ENCODE measurements at regions not wholly inside any gene's neighbourhood (a gene's known extent, or its start where the extent isn't known, plus 50 kb on each side); places are given as distances from the start of the nearest gene placed in this dataset.
A peak's percentile ranks its signal among the peaks of the same experiment; 100 is the strongest.

- peak in 1 of 2 donors; percentile 37 for DNase-seq
These were observed 190.4 kb upstream of the BCL6 start for GRCh38 chr3:187935623-187936156.

DNA sequence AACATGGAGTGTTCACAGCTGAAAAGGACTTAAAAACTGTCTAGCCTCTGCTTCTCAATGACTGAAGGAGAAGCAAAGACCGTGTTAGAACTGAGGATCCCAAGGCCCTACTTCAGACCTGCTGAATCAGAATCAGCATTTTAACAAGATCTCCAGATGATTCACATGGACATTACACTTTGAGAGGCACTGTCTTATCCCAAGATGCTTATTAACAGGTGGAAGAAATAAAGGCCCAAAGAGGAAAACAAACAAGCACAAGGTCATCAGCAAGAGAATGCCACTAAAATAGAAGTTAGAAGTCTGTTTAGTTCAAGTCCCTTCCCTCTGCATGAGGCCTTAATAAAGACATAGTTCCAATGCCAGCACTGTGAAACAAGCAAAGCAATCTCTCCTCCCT, 191.4 kb upstream of the BCL6 start:
- no peak for DNase-seq

GRCh38 chr3:187939891-187940290, 194.6 kb upstream of the BCL6 start:
- no peak for DNase-seq

DNA sequence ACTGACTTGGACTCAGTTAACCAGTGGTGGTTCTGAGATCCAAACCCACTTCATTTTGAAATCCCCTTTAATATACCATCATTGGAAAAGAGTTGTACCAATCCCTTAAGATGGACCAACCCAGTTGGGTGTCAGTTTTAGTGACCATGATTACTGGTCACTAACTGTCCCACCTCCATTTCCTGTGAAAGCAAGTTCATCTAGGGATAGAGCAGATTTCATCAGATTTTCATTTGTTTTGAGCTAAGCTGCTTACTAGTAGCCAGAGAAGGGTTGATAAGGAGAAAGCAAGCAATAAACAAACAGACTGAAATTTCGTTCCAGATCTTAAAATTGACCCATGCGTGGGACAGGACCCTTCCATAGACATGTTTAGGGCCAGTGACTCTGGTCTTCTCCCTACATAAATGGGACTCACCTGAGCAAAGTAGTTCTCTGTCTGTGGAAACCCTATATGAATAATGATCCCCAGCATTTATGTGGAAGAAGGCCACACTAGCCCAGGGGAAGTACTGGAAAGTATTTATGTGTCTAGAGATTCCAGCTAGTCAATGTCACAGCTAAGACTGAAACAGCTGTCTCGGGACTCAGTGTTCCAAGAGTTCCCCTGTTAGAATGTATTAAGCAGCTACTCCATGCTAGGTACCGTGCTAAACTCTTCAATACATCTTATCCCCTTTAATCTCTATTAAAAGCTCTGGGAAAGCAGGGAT, 196.0 kb upstream of the BCL6 start:
- DNase-seq: no peak

- no peak for DNase-seq
These were observed 196.6 kb upstream of the BCL6 start for GRCh38 chr3:187941848-187942194.

DNA sequence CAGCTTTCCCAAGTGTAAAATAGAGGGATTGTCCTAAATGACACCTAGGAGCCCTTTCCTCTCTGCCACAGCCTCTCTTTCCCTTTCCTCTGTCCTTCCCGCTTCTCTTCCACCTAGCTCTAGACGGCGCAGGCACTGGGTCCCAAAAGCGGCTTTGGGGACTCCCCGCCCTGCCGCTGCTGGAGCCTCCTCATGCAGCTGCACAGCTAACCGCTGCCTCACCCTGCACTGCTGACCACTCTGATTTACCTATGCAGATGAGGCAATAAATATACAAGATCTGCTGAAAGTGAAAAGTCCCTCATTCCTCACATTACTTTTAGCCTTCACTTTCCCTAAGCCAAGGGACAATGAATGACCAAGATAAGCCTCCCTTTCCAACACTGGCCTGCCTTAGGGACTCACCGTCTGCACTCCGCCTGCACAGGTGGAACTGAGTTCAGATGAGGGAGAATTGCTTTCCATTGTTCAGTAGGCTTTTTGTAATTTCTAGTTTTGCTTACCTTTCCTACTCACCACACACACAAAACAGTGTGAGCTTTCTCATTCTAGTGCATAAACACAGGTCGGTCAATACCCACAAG, 197.5 kb upstream of the BCL6 start:
- DNase-seq: no peak

GRCh38 chr3:187943677-187944389, 198.6 kb upstream of the BCL6 start:
- DNase-seq: no peak

GRCh38 chr3:187944390-187945179, 199.3 kb upstream of the BCL6 start:
- no peak for DNase-seq

DNA sequence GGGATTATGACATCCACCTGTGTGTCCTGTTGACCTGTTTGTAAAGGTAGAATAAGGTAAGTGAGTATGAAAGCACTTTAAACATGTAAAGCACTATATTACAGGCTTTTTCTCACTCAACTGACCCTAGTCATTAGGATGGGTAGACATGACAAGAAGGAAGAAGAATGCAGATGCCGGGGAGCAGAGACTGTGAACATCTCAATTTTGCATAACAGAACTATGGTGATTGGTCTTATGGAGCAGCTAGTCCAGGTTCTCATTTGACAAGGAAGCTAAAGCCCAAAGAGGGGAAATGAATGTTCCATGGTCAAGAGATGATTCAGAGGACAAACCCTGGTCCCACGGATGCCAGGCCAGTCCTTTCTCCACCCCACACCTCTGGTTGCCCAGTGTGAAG, 200.1 kb upstream of the BCL6 start:
- DNase-seq: no peak

DNA sequence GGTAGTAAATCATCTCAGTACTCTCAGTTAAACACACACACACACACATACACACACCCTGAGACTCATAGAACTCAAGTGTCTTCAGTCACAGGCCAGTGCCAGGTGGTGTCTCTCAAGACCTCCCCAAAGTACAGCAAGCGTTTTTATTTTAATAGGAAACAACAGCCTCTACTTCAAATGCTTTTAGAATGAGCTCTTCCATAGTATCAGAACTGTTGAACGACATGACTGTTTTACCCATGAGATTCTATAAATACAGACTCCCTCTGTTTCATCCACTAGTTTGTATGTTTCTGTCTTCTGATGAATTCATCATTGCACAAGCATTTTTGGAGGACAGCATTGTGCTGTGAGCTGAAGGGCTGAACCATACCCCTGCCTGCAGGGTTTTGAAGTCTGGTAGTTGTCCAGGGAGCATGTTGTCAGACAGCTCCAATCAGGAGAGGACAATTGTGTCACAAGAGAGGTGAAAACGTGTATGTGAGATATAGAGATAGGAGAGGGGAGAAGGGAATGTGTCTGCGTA, 201.0 kb upstream of the BCL6 start:
- no peak for DNase-seq

- no peak for DNase-seq
These were observed 201.7 kb upstream of the BCL6 start for GRCh38 chr3:187946981-187947380.

- DNase-seq: no peak
These were observed 202.8 kb upstream of the BCL6 start for GRCh38 chr3:187947927-187948682.

DNA sequence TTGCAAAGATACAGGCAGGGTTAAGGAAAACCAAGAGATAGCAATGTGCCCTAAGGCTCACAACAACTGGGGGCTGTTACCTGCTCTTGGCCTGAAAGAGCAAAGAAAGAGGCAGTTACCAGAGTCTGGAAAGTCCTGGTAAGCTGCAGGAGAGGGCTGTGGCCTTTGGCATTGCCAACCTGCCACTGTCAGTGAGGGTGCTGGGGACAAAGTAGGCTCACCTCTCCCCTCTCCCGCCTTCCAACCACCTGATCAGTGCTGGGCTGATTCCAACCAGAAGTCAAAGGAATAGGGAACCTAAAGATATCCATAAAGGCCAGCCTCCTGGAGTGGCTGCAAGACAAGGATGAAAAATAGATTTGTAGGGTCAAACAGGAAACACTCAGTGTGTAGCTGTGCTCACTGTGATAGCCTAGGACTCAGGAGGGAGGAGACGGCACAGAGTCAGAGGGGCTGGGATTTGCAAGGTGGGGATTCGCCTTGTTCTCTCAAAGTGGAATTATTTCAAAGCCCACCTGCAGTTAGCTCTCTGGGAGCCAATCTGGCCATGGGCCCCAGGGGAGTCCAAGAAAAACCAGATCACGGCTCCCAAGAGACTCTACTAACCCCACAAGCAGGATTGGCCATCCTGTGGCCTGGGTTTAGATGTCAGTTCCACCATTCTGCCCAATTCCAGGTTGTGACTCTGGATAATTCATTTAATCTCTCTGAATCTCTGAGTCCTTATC, 204.0 kb upstream of the BCL6 start:
- no peak for DNase-seq

DNA sequence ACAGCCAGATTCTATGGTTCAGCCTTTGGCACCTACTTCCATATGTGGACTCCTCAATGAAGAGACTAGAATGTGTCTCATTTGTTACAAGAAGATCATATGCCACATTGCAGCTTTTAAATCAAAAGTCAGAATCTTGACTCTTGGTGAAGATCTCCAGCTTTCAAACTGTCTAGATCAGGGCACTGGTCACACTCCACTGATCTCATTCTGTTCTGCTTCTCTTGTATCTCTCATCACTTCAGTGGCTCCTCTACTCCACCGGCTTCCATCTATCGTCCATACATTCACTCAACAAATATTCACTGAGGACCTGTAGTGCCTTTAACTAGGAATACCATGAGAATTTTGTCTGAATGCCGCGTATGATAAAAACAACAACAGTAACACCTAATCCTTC, 203.3 kb upstream of the LPP start:
- no peak for DNase-seq

- DNase-seq: no peak
These were observed 202.3 kb upstream of the LPP start for GRCh38 chr3:187951452-187952190.

GRCh38 chr3:187952849-187953248, 201.1 kb upstream of the LPP start:
- DNase-seq: no peak

DNA sequence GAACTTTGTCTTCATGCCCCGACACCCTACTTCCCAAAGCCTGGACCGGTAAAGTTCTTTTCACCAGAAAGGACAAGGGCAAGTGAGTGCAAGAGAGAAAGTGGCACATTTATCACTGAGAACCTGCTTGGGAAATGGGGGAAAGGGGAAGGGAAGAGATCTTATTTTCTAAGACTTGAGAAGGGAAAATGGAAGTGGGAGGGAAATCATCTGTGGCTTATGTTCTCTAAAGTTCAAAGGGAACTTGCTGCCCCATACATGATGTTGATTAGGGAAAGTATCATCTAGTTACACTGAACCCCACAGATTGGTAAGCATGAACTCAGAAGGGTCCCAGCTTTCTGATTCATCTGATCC, 199.5 kb upstream of the LPP start:
- DNase-seq: no peak

DNA sequence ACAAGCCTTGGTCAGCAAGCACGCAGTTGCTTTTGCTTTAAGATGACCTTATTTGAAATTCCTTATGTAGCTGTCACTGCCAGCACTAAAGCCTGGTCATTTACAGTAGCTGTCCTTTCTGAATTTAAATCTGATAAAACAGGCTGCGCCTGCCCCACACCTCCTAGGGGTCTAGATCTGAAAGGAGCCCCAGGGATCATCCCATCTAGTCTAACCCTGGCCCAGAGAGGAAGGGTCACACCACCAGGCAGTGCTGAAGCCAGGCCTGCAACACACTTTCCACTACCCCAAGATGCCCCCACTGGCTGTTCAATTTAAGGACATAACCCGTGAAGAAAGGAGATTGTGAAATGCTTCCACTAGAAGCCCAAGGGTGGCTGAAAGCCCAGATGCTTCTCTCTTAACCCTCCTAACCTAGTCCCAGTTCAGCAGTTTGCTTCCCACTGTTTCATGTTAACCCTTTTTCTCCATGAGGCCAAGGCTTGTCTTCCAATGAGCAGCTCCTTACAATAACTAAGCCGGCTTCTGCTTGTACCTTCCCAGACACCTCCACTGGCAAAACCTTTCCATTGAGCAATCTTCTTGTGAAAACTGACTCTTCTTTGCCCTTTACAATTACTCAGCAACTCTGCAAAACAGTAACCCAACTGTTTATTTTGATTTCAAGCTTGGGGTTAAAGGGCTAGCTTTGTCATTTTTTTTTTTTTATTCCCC, 198.9 kb upstream of the LPP start:
- DNase-seq: no peak

- DNase-seq: no peak
These were observed 198.4 kb upstream of the LPP start for GRCh38 chr3:187955587-187955952.

DNA sequence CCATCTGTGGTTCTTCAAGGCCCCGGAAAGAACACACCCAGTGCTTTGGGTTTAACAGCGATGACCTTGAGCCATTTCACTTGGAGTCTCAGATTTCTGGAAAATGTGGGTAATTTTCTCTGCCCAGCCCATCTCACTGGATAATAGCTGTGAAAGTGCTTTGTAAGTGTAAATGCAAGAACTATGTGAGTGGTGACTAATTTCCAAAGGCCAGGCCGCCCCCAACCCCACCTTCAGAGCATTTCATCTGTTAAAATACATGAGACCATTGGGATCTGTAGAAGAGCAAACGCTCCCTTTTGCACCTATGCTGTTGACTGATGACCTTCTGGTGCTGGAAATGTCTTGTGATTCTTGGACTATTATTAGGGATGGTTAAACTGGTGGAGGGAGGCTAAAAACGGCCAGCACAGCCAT, 196.8 kb upstream of the LPP start:
- no peak for DNase-seq
